Activated T-cell treated with anti-CD3 and anti-CD28 coated beads, Interleukin-2, amount 50 U/mL, for 48 hours (primary cell): ENCODE measurements at regions not wholly inside any gene's neighbourhood (a gene's known extent, or its start where the extent isn't known, plus 50 kb on each side); places are given as distances from the start of the nearest gene placed in this dataset.

Experiments
- DNase-seq, 2 experiments: peaks; one replicate each; pipeline ENCODE4 v3.0.0-alpha.2; 2020

DNA sequence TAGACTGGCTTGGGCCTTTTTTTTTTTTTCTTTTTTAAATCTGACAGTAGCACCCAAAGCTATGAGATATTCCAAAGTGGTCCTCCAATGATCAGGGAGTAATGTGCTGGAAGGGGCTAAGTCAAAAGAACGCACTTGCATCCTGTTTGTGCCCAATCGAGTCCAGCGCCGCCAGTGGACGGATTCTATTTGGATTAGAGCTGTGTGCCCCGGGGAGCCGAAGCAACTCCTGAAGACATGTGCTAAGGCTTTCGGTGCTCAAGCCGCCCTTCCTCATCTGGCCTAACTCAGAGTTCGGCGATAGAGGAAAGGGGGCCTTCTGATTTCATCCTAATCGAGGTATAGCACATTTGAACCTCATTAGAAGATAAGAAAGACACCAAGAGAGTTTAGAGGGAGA lies 147.8 kb upstream of the NECTIN1 start:
- DNase-seq: no peak

DNA sequence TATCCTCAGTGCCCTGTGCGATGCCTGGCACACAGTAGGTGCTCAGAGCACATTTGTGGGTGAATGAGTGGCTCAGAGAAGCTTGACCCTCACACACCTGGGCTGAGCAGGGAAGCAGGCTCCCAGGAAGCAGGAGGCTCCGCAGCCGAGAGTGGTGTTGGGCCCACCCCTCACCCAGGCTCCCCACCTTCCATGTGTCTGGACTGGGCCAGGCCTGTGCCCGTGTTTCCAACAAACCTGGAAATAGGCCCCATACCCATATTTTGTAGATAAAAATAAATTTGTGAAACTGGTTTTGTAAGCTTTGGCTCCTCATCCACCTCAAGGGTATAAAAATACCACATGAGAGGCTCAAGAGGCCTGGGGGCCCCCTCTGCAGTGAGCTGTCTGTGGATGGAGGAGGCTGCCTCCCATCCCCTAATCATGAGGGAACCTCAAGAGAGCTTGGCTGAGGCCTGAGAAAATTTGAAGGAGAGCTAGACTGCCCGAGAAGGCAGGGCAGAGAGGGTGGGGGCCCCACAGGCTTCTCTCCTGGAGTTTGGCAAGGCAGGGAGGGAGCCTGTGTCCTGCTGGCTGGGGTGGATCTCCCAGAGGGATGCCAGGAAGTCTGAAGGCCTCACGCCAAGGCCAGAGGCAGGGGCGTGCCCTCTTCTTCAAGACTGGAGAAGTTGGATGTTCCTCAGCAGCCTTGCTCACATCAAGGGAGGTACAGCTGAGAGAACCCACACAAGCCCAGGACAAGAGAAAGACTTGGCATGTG lies 147.0 kb upstream of the NECTIN1 start:
- DNase-seq: no peak

DNA sequence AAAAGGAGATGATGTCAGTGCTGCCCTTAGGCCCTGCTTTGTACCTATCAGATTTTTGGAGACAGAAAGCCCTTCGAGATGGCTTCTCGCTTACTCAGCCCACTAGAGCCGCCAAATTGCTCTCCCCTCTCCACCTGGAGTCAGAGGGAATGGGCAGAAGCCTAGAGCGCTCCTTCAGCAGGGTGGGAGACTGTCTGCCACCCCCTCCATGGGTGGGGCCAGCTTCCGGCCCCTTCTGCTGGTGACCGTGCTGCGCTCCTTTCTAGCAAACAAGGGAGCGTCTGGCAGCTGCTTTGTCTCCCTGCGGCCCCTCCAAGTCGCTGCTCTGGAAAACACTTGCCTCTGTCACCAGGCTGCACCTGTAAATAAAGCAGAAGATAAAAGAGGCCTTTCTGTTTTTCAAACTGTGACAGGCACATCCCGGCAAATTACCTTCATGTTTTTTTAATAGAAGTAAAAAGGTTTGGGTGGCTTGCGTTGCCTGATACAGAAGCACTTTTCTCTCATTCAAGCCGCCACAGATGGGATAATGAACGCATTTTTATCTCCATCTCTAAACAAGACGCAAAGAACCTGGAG lies 145.7 kb upstream of the NECTIN1 start:
- DNase-seq: no peak

DNA sequence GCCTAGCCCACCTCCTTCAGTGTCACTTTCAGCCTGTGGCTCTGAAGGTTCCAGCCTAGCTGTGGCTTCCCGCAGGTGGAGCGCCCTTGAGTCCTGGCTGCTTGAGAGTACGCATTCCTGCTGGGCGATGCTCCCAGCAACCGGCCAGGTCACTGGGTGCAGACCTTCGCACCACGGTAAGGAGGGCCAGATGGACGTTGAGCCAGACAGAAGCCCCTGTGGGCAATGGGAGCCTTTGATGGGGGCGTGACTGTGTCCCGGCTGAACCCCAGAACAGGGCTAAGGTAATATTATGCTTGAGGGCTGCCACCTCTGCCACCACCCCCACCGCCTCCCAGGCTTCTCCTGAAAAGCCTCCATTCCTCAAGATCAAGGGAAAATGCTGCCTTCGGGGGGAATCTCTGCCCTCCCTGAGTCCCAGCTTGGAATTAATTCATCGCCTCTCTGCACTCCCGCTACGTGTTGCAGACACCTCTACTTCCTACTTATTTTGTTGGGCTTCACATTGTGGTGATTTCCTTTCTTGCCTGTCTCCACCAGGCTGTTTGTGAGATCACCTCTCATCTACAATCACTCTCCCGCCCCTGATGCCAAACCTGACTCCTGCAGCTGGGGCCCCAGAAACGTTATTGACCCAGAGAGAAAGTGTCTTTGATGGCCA lies 144.9 kb upstream of the NECTIN1 start:
- DNase-seq: no peak

DNA sequence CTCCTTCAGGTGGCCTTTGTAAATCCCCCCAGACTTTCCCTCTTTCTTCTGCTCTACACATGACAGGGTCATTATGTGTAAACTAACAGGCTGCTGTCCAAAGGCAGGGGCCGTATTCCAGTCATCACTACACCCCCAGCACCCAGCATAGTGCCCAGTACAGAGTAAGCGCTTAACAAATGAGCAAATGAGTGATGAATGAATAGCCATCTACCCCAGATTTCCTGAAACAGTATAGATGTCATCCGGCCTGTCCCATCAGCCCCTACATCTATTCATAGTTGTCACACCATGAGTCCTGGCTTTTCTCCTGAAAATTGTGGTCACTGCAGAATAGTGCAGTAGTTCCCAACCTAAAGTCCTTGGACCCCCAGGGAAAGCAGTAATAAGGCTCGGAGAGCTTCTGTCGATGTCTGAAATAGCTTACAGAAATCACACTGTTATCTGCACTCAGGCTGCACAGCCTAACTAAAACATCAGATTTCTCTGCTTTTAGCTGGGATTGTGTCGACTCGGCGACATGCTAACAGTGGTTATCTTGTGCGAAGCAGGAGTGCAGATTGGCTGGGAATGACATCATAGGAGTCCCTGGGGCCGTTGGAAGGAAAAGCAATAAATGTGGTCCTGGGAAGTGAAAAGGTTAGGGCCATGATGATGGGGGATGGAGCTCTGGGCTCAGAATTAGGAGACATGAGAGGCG lies 143.8 kb upstream of the NECTIN1 start:
- DNase-seq: no peak

DNA sequence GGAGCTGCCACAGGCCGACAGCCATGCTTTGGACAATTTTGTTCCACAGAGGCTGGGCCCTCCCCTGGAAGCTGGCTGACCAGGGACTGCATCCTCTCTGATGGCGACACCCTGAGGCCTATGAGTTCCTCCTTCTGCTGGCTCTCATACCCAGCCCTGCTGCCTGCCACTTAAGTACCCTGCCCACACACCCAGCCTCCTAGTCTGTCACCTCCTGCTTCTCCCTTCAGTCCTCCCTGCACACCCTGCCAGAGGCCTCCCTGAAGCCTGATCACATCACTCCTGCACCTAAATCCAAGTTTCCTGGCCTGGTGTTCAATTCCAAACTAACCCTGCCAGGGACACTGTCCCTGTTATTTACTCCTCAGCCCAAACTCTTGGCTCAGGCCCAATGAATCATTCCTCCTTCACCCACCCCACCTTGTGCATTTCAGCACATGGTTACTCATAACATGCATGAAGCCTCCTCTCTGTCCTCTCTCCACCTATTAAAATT lies 136.7 kb upstream of the NECTIN1 start:
- no peak for DNase-seq

DNA sequence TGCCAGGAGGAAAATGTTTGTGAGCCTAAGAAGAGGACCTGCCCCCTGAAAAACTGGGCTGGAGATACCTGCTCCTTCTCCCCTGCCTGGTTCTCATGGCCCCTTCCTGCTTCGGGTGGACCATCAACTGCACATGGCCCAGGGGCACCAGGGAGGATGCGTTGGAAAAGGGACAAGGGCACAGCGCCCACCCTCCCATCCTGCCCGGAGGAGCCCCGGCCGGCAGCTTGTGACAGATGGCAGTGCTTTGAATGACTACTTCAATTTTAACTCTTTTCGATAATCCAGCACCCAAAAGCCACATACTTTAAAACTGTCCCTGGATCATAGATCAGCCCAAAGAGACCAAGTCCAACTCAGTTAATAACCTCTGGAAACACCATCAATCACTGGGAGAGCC lies 135.8 kb upstream of the NECTIN1 start:
- no peak for DNase-seq

DNA sequence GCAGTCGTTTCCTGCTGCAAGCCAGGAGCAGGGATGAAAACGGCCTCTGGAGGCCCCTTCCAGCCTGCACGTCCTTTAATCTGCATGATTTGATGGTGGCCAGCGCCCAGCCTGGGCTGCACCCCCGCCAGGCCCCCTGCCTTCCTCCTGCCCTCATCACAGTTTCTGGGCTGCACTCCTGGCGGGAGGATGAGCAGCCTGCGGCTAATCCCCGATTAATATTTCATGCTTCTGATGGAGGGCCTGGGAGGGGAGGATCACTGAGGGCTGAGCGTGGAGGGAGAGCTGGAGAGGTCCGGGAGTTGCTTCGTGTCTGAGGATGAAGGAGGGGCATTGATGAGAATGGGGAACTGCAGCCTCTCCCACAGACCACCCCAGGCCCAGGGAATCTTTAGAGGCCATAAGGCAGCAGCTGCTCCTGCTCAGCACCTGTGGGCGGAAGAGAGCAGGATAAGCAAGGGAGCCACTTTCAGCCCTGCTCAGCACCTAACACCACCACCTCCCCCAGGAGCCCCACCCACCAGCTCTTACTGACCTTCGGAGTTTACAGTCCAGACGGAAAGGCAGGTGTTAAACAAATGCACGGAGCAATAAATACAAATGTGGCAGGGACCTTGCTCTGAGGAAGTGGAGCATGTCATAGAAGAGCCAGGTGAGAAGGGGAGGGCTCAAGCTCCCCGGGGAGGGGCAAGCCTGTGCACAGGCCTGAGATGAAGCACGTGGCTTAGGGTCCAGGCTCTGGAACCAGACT lies 135.0 kb upstream of the NECTIN1 start:
- no peak for DNase-seq

DNA sequence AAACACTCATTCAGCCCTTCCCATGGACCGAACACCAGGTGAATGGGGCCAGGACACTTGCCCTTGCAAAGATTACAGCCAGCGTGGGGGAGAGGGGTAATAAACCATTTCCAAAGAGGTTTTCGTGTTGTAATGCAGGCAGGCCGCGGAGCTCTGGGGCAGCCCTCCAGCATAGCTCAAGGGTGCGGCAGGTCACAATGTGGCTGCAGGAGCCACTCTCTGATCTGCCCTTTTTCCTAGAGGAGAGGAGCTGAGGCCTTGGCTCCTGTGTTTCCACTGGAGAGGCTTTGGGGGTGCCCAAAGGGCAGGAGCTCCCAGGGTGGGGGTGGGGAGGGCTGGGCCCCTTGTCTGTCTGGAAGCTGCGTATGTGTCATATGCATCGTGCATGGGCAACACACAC lies 134.2 kb upstream of the NECTIN1 start:
- no peak for DNase-seq

DNA sequence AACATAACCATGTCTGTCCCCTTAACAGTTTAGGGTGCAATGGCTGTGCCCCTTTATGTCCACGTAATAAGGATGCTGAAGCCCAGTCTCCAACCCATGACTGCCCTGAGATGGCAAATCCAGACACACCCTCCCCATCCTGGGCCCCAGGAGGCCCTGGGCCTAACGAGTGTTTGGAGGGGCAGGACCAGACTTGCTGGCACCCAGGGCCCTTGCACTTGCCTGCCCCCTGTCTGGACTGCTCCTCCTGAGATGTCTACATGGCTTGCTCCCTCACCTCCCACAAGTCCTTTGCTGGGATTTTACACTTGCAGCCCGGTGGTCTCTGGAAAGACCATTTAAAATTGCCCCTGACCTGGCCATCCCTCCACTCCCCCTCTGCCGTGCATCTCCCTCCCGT lies 132.2 kb upstream of the NECTIN1 start:
- DNase-seq: no peak

DNA sequence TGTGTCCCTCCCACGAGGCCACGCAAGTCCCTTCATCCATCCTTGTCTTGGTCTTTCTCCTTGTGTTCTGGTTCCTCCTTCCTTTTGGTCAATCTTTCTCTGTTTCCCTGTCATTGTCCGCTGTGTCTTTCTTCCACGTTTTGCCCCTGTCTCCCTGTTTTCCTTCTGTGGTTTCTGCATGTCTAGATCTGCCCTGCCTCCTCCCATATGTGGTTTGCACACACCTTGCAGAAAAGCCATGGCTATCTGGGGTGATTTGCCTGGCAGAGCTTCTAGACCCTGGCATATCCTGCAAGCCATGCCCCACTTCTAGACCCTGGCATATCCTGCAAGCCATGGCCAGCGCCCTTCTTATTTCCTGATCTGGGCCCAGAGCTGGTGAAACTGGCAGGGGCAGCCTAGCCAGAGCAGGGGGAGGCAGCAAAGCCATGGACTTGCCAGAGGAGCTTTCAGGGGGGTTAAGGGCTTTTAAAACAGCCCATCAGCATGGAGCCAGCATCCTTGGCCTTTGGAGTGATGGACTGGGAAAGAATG lies 131.6 kb upstream of the NECTIN1 start:
- no peak for DNase-seq

DNA sequence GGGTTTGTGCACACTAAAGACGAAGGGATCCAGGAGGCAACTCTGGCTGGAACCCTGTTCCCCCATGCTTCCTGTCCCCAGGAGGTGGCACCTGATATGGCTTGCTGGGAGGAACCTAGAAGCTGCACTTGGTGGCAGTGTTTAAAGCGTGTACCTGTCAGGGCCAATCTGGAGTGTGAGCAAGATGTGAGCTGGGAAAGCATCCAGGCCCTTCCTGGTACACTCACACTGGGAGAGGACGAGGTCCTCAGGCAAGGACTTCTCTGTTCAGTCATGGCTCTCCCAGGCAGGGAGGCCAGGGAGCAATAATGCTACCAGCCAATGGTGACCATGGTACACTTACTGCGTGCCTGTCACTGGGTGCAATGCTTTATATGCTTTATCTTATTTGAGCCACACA lies 130.7 kb upstream of the NECTIN1 start:
- no peak for DNase-seq

DNA sequence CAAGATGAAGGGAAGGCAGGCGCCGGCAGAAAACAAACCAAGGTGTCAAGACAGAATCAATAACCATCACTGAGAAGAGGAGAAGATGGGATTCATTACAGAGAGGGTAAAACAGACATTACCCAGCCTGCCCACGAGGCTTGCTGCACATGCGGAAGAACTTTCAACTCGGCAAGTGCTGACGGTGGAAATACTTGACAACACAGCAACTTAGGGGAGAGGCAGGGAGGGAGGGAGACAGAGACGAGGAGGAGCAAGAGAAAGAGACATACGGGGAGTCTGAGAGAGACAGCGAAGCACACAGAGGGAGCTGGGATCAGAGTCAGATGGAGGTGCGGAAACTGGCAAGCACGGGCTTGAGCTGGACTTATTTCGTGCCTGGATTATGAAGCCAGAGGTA lies 129.3 kb upstream of the NECTIN1 start:
- DNase-seq: no peak

DNA sequence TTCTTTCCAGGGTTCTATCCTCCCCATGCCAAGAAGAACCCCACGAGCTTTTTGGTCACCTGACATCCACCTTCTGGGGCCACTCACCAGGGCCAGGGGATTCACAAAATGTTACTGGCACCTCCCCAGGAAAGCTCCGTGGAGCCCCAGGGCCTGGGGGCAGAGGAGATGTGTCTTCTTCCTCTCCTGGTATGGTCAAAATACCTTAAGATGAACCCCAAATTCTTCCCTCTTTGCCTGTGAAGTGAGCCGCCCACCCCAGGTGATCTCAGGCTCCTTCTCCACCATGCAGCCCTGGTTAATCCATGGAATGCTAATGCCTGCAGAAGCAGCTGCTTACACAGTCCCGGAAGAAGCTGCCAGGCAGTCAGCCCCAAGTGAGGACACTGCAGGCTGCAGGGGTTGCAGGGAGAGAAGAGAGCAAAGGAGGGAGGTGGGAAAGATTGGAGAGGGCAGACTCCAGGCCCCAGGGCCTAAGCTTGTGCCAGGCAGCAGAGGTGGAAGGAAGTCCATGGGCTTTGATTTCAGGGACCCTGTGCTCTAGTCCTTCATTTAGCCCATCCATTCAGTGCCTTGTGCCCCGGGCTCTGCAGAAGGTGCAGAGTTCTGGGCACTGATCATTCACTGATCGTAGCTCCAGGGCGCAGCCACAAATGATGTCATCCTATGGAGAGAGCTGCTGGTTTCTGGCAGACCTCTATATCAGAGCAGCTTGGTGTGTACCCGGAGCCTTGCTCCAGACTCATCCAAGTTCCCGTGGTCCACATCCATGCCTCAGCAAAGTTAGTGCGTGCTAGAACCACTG lies 127.9 kb upstream of the NECTIN1 start:
- DNase-seq: no peak

DNA sequence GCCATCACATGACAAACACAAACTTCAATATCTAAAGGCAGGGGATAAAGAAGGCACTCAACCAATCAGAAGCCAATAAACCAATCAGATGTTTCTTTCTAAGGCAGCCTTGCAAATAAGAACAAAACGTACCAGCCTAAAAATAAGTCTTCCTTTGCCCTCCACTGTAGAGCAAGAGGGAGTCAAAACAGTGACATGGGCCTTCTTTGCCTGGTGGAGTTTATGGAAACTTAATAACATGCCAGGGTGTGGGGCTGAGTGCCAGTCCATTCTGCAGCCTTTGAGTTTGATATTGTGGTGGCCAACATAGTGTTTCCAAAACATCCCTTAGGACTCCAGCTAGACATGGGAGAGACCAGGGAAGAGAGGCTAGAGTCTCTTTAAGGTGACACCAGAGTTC lies 126.1 kb upstream of the NECTIN1 start:
- no peak for DNase-seq

DNA sequence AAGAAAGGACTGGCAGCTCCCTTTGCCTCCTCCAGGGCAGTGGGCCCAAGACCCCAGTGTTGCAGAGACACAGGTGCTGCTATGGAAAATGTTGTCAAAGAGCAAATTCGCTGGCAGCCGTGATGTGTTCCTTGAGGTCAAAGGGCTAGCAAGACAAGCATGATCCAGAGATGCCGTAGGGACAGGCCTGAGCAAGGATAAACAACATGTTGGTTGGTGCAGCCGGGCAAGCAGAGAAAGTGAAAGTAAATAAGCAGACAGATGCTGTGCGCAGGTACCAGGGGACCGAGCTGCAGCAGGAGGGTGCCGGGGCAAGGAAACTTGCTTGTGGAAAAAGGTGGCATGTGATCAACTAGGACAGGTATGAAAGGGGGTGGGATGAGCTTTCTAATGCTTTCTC lies 125.5 kb upstream of the NECTIN1 start:
- no peak for DNase-seq

DNA sequence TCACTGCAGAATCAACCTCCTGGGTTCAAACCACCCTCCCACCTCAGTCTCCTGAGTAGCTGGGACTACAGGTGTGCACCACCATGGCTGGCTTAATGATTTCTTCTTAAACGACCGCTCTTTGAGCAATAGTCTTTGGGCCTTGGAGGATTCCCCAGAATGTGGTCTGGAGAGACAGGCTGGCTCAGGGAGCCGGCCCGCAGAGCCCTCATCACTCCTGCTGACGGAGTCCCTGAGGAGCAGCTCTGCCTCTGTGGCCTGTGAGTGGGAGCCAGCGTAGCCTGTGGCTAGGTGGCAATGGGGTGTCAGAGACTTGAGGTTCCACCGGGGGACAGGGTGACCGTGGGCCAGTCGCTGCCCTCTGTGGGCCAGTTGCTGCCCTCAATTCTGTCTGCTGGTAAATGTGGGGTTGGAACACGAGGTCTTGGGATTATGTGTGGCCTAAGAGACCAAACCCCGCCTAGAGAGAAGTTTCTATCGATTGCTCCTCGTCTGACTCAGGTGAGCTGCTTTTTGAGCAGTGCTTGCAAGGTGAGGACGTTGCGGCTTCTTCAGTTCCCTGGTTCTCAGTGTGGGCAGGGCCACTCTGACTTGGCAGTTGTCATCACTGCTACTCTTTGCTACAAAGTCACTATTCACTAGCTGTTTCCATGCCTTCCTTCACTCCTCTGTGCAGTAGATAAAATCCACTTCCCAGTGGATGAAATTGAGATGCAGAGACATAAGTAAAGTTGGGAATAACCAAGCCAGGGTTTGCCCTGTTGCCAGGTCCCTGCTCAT lies 124.8 kb upstream of the NECTIN1 start:
- no peak for DNase-seq

DNA sequence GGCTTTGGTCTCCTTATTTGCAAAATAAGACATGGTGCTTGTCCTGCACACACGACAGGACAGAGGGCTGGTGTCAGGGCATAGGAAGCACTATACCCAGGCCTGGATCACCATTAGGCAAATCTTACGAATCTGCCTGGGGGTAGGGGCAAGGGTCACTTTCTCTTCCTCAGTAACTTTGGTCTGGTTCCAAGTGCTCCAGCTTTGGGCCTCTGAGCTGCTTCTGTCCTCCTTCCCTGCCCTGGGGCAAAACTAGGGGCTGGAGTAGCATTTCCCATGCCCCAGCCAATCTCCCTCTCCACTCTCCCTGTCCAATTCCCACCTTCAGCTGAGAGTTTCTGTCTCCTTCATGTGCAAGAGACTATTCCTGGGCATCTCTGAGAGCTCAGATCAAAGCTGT lies 123.7 kb upstream of the NECTIN1 start:
- no peak for DNase-seq

DNA sequence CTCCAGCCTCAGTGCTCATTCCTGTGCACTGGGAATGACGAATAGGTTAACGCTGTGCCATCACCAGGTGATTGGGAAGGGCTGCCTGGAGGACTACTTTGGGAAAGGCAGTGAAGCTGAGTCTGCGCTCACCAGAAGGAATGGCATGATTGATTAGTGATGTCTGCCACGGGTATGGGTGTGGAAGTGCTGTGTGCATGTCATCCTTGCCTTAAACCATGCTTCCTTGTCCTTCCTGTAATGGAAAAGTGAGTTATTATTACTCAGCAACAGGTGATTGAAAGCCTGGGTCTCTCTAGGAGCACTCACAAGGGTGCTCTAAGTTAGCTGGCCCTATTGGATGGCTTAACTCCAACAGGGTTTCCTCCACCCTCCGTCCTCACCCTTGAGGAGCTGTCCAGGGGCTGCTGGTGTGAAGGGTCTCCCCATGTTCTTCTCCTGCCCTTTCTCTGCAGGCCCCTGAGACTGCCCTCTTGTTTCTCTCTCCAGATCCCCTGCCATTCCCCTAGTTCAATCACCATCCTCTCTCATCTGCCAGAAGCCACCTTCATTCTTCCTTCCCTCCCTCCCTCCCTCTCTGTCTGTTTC lies 121.9 kb upstream of the NECTIN1 start:
- DNase-seq: no peak

DNA sequence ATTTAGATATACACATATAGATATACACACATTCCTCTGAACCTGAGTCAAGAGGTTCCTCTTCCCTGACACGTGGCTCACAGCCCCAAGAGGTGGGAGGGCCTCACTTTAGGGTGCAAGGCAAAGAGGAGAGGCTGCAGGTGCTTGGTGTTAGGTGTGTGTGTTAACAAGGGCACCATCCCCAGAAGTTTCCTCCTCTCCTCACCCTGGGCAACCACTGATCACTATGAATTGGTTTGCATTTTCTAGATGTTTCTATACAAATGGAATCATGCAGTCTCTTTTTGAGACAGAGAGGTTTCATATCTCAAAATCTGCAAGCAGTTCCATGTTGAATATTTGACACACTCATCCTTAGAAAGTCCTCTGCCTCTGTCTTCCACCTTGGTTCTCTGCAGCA lies 120.9 kb upstream of the NECTIN1 start:
- DNase-seq: no peak

DNA sequence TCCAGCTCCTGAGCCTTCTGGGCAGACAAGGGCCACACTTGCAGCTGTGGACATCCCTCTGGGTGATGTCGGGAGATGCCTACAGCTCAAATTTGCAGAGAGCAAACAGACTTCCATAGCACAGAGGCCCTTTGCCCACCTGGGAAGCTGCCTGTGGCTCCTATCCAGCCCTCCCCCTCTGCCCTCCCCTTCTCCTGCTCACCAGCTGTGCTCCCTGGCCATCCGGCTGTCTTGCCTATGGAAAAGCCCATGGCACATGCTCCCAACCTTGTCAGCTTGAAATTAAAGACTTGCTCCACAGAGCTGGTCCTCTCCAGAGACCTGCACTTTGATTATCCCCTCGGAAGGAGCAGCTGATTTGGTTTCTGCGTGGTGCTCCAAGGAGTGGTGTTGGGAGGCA lies 118.9 kb upstream of the NECTIN1 start:
- no peak for DNase-seq
